ENCODE measurements at regions not wholly inside any gene's neighbourhood (a gene's known extent, or its start where the extent isn't known, plus 50 kb on each side); places are given as distances from the start of the nearest gene placed in this dataset.

GRCh38 chr10:124287791-124288190 lies 130.9 kb downstream of the OAT start:
- no peak for TF ChIP-seq CTCF (IDR thresholded peaks at IDR 0.05)

GRCh38 chr10:124287071-124287685 lies 131.5 kb downstream of the OAT start:
- TF ChIP-seq CTCF (IDR thresholded peaks at IDR 0.05) = no peak

GRCh38 chr10:124286621-124287020 lies 132.1 kb downstream of the OAT start:
- no peak for TF ChIP-seq CTCF (IDR thresholded peaks at IDR 0.05)

GRCh38 chr10:124285587-124286527 lies 132.9 kb downstream of the OAT start:
- no peak for TF ChIP-seq CTCF (IDR thresholded peaks at IDR 0.05)

GRCh38 chr10:124283949-124284250 lies 134.8 kb downstream of the OAT start:
- no peak for TF ChIP-seq CTCF (IDR thresholded peaks at IDR 0.05)

GRCh38 chr10:124283215-124283948 lies 135.3 kb downstream of the OAT start:
- no peak for TF ChIP-seq CTCF (IDR thresholded peaks at IDR 0.05)

GRCh38 chr10:124282326-124282725 lies 136.4 kb downstream of the OAT start:
- no peak for TF ChIP-seq CTCF (IDR thresholded peaks at IDR 0.05)
